K562 (cell line): ENCODE measurements at regions not wholly inside any gene's neighbourhood (a gene's known extent, or its start where the extent isn't known, plus 50 kb on each side); places are given as distances from the start of the nearest gene placed in this dataset.

Source experiments
- ATAC-seq: fragments of 200-7000 bp; cut with Tn5 transposase; 3 replicates; pipeline ENCODE4 v1.9.1; 2020; ENCODE audit warnings: moderate library complexity
- BruUV-seq: library from RNA; stranded (reverse); fragments of 400-500 nt; replicated peaks from 2 replicates; lab custom pipeline; 2021; lab: Mats Ljungman, UMichigan
- CTCF ChIA-PET: fragments of 300-600 bp; formaldehyde crosslinking; extraction: SDS; loops from one replicate; lab custom pipeline; 2021; ENCODE audit warnings: low intra/inter-chr PET ratio; lab: Yijun Ruan, JAX
- POLR2A ChIA-PET: fragments of 300-600, 350-650 bp; sonication (Branson Sonifier 250); formaldehyde crosslinking; extraction: SDS; loops from one replicate; lab custom pipeline; 2021; ENCODE audit warnings: antibody characterized with exemption, inconsistent platforms; lab: Yijun Ruan, JAX
- DNase-seq, 4 experiments: peaks; one replicate each; pipeline versions ENCODE4 v3.0.0 to v3.0.0-alpha.2; 2011 to 2018; ENCODE audit warnings: low spot score in 3 of 4, mixed read lengths in 3 of 4; ENCODE audit errors: extremely low read depth in 1 of 4
- FAIRE-seq: peaks from 2 replicates; lab custom pipeline; 2011; peaks lifted over from hg19 to GRCh38; lab: Jason Lieb, UNC
- H2AFZ ChIP-seq: 2 replicates; pipeline ENCODE4 v1.6.0; 2011; ENCODE audit warnings: low read depth, low read length, control low read depth, inconsistent platforms
- H3K27ac ChIP-seq: fragments of 200-600 bp; 3 replicates; pipeline ENCODE4 v1.8.0; 2011; ENCODE audit warnings: low read depth, mild to moderate bottlenecking, control low read depth, inconsistent platforms, low read length, moderate library complexity, mixed read lengths; ENCODE audit errors: extremely low read depth
- H3K27me3 ChIP-seq, 2 experiments: fragments of 300-600 bp in 1 of 2; 2 replicates in 1 of 2; 3 replicates in 1 of 2; pipeline versions ENCODE4 v1.6.0 to v1.8.0; 2011; ENCODE audit warnings: inconsistent platforms in 2 of 2, low read length in 2 of 2, mild to moderate bottlenecking in 1 of 2, mixed read lengths in 1 of 2, moderate library complexity in 1 of 2; ENCODE audit not compliant: control insufficient read depth in 2 of 2, insufficient read depth in 2 of 2
- H3K36me3 ChIP-seq: fragments of 300-600 bp; 3 replicates; pipeline ENCODE4 v1.8.0; 2011; ENCODE audit warnings: mild to moderate bottlenecking, low read length, inconsistent platforms; ENCODE audit not compliant: control insufficient read depth, insufficient read depth
- H3K4me1 ChIP-seq, 2 experiments: fragments of 200-600 bp in 1 of 2; replicated peaks in 1 of 2; 2 replicates in 1 of 2; 3 replicates in 1 of 2; pipeline versions ENCODE4 v1.5.1 to v1.8.0; 2011; ENCODE audit warnings: inconsistent platforms in 2 of 2, low read length in 2 of 2, mild to moderate bottlenecking in 1 of 2, mixed read lengths in 1 of 2, moderate library complexity in 1 of 2; ENCODE audit not compliant: control insufficient read depth in 2 of 2, insufficient read depth in 2 of 2
- H3K4me2 ChIP-seq: 2 replicates; pipeline ENCODE4 v1.6.1; 2011; ENCODE audit warnings: low read length, control low read depth, inconsistent platforms, mixed read lengths; ENCODE audit not compliant: insufficient read depth
- H3K4me3 ChIP-seq: fragments of 200-600 bp; sonication (generic), shearing (Covaris generic); 2 replicates; pipeline ENCODE4 v1.5.1; 2016; ENCODE audit warnings: control low read depth, inconsistent platforms
- H3K79me2 ChIP-seq: fragments of 200-600 bp; 3 replicates; pipeline ENCODE4 v1.8.0; 2011; ENCODE audit warnings: low read length, inconsistent platforms; ENCODE audit not compliant: control insufficient read depth, insufficient read depth
- H3K9ac ChIP-seq, 2 experiments: 2 replicates each; pipeline versions ENCODE4 v1.6.0 to v1.6.1; 2011; ENCODE audit warnings: low read depth in 2 of 2, low read length in 2 of 2, control low read depth in 1 of 2, inconsistent platforms in 1 of 2, mild to moderate bottlenecking in 1 of 2, mixed read lengths in 1 of 2; ENCODE audit not compliant: insufficient read depth in 1 of 2
- H3K9me1 ChIP-seq: one replicate; pipeline ENCODE4 v1.6.0; 2011; ENCODE audit warnings: inconsistent platforms, mild to moderate bottlenecking, low read length, moderate library complexity; ENCODE audit not compliant: control insufficient read depth, insufficient read depth
- H3K9me3 ChIP-seq: replicated peaks from 2 replicates; pipeline ENCODE4 v1.5.1; 2011; ENCODE audit warnings: low read depth, low read length, inconsistent platforms; ENCODE audit not compliant: control insufficient read depth, insufficient read depth
- H4K20me1 ChIP-seq: replicated peaks from 2 replicates; pipeline ENCODE4 v1.6.1; 2011; ENCODE audit warnings: low read length, inconsistent platforms, mixed read lengths; ENCODE audit not compliant: control insufficient read depth, insufficient read depth
- CCAR2 ChIP-seq: fragments of 200-400 bp; formaldehyde crosslinking; IDR thresholded peaks from 2 replicates; pipeline ENCODE4 v1.6.1; 2017; ENCODE audit warnings: mild to moderate bottlenecking, low read depth, low read length
- GATAD2B ChIP-seq: fragments of 450-650 bp; IDR thresholded peaks from 2 replicates; pipeline ENCODE4 v1.6.1; 2017; ENCODE audit warnings: mild to moderate bottlenecking, borderline replicate concordance
- JUND ChIP-seq, 2 experiments: IDR thresholded peaks; 2 replicates in 1 of 2; 3 replicates in 1 of 2; pipeline ENCODE4 v1.6.1; 2011; ENCODE audit warnings: borderline replicate concordance in 2 of 2, low read depth in 2 of 2, low read length in 2 of 2, improper control_type of control experiment in 1 of 2, missing biosample characterization in 1 of 2, missing genetic modification characterization in 1 of 2, missing genetic modification reagents in 1 of 2
- MEF2A ChIP-seq: IDR thresholded peaks from 2 replicates; pipeline ENCODE4 v1.6.1; 2011; ENCODE audit warnings: low read depth, mild to moderate bottlenecking, low read length, moderate library complexity; ENCODE audit not compliant: control insufficient read depth
- SIN3B ChIP-seq: fragments of 450-650 bp; IDR thresholded peaks from 2 replicates; pipeline ENCODE4 v1.6.1; 2017; ENCODE audit warnings: low read depth, mild to moderate bottlenecking, moderate library complexity
- TAF7 ChIP-seq: fragments of 450-650 bp; IDR thresholded peaks from 2 replicates; pipeline ENCODE4 v1.6.1; 2016; ENCODE audit warnings: missing genetic modification characterization, missing compliant biosample characterization
- ZNF165 ChIP-seq: fragments of 250-450 bp; sonication (Bioruptor Pico); IDR thresholded peaks from 2 replicates; pipeline ENCODE4 v1.4.0; 2020; ENCODE audit warnings: borderline replicate concordance
- ZNF175 ChIP-seq: fragments of 200-800 bp; sonication (Bioruptor generic); IDR thresholded peaks from 2 replicates; pipeline ENCODE4 v1.6.1; 2016; ENCODE audit warnings: low read depth, mild to moderate bottlenecking, missing genetic modification characterization, missing compliant biosample characterization
- ZNF197 ChIP-seq: fragments of 200-800 bp; sonication (Bioruptor generic); IDR thresholded peaks from 2 replicates; pipeline ENCODE4 v1.6.1; 2016; ENCODE audit warnings: low read depth, missing genetic modification characterization, missing compliant biosample characterization
- ZNF3 ChIP-seq: fragments of 250-450 bp; sonication (Bioruptor Pico); IDR thresholded peaks from 2 replicates; pipeline ENCODE4 v1.5.0; 2021; ENCODE audit warnings: mild to moderate bottlenecking, moderate library complexity
- ZNF551 ChIP-seq: fragments of 250-450 bp; sonication (Bioruptor Pico); IDR thresholded peaks from 2 replicates; pipeline ENCODE4 v1.5.0; 2021; ENCODE audit warnings: mild to moderate bottlenecking, moderate library complexity
- ZNF79 ChIP-seq: fragments of 250-450 bp; sonication (Bioruptor Pico); IDR thresholded peaks from 2 replicates; pipeline ENCODE4 v1.4.0; 2020; ENCODE audit warnings: low read depth, mild to moderate bottlenecking, moderate library complexity
- WGBS: fragments of 100-300 bp; shearing (Covaris generic); methylation state at CpG from one replicate; pipeline ENCODE4 v1.1.6; 2016; ENCODE audit warnings: low coverage, mixed read lengths; ENCODE audit not compliant: insufficient coverage; ENCODE audit errors: missing lambda C conversion rate; 5-methylcytosine and 5-hydroxymethylcytosine counted together
- in situ Hi-C: fragments of 300-500 bp; cut with MboI; formaldehyde crosslinking; loops from 4 replicates; pipeline ENCODE4 v1.15.0; 2018; ENCODE audit warnings: inconsistent platforms, mixed read lengths
- intact Hi-C: fragments of 100-400 bp; cut with micrococcal nuclease; formaldehyde crosslinking; loops from 2 replicates; pipeline ENCODE4 v1.14.2; 2022

GRCh38 chr12:13486794-13487193 lies 290.3 kb downstream of the EMP1 start:
- DNase-seq = no peak
- H2AFZ ChIP-seq = no peak overlapping the region
- no peak for FAIRE-seq
- TF ChIP-seq ZNF165 = no peak
- TF ChIP-seq GATAD2B = no peak
- TF ChIP-seq SIN3B = no peak
- no peak for TF ChIP-seq JUND (IDR thresholded peaks at IDR 0.05; ENCODE audit: borderline replicate concordance, low read depth, low read length)
- TF ChIP-seq JUND (tag; IDR thresholded peaks at IDR 0.05; ENCODE audit: borderline replicate concordance, low read depth, low read length) = no peak
- TF ChIP-seq CCAR2 = no peak
- no peak for TF ChIP-seq ZNF3 (CRISPR knock-in tag)
- TF ChIP-seq ZNF197 (CRISPR knock-in tag) = no peak
- no peak for TF ChIP-seq ZNF175 (CRISPR knock-in tag)
- TF ChIP-seq ZNF79 (CRISPR knock-in tag) = no peak
- no peak for TF ChIP-seq ZNF551 (CRISPR knock-in tag)
- no peak for TF ChIP-seq TAF7 (tag)
- no peak for TF ChIP-seq MEF2A
- no peak overlapping the region for H3K4me2 ChIP-seq
- intact Hi-C loops = no loop called here
- ChIA-PET CTCF (no interaction called here), POLR2A (interaction anchor here (0.7 kb wide), 1 partner anchor 23 kb away, joined by 3 read pairs; no protein-coding TSS in a partner anchor)
- H3K4me3 ChIP-seq = no peak overlapping the region
- no peaks in the 10 kb centered on the region for H4K20me1 ChIP-seq
- 0% methylated on average over 3 of the region's 3 CpGs for WGBS
- no peaks in the 10 kb centered on the region for H3K9me3 ChIP-seq
- no peak overlapping the region for H3K27ac ChIP-seq
- no peaks in the 10 kb centered on the region for H3K27me3 ChIP-seq
- H3K79me2 ChIP-seq = no peaks in the 10 kb centered on the region
- in situ Hi-C loops = no loop called here
- H3K9me1 ChIP-seq = no peaks in the 10 kb centered on the region
- no TSS peak for BruUV-seq
- ATAC-seq = no peak
- no peaks in the 10 kb centered on the region for H3K4me1 ChIP-seq
- H3K36me3 ChIP-seq = no peaks in the 10 kb centered on the region
- H3K9ac ChIP-seq = no peak overlapping the region
